HCT116 (cell line): ENCODE measurements at regions not wholly inside any gene's neighbourhood (a gene's known extent, or its start where the extent isn't known, plus 50 kb on each side); places are given as distances from the start of the nearest gene placed in this dataset.

Source experiments
- ATAC-seq: fragments of 200-7000 bp; cut with Tn5 transposase; 2 replicates; pipeline ENCODE4 v1.9.1; 2020; ENCODE audit warnings: mild to moderate bottlenecking, moderate library complexity
- BruUV-seq: library from RNA; stranded (reverse); fragments of 400-500 nt; replicated peaks from 2 replicates; lab custom pipeline; 2021; lab: Mats Ljungman, UMichigan
- CTCF ChIA-PET: fragments of 300-600 bp; sonication (Branson Sonifier 250); formaldehyde crosslinking; loops from one replicate; lab custom pipeline; 2021; ENCODE audit warnings: antibody characterized with exemption; lab: Charles Lee
- POLR2A ChIA-PET: fragments of 300-600, 350-600 bp; sonication (Branson Sonifier 250); formaldehyde crosslinking; loops from one replicate; lab custom pipeline; 2021; ENCODE audit warnings: antibody characterized with exemption; lab: Charles Lee
- RAD21 ChIA-PET, 2 experiments: fragments of 300-600 bp; sonication (Branson Sonifier 250); formaldehyde crosslinking; loops; one replicate each; lab custom pipeline; 2023; ENCODE audit warnings: low total read pairs in 2 of 2; ENCODE audit not compliant: uncharacterized antibody in 2 of 2, unreplicated experiment in 2 of 2, low non-redundant PET in 1 of 2; lab: Charles Lee
- DNase-seq: peaks from one replicate; pipeline ENCODE4 v3.0.0-alpha.2; 2010; ENCODE audit warnings: low read depth, low spot score
- H2AFZ ChIP-seq: fragments of 200-600 bp; shearing (Covaris generic), sonication (generic); 2 replicates; pipeline ENCODE4 v1.6.1; 2017; ENCODE audit warnings: low read depth, mixed run types, mixed read lengths, antibody characterized with exemption, low read length; ENCODE audit not compliant: poor library complexity, severe bottlenecking
- H3K27ac ChIP-seq: 2 replicates; pipeline ENCODE4 v1.5.1; 2012; ENCODE audit warnings: low read depth, low read length
- H3K27me3 ChIP-seq: fragments of 200-600 bp; sonication (generic); 2 replicates; pipeline ENCODE4 v1.6.1; 2016; ENCODE audit warnings: mixed run types, low read length, mixed read lengths; ENCODE audit not compliant: insufficient read depth
- H3K36me3 ChIP-seq, 2 experiments: fragments of 200-500 bp in 1 of 2; fragments of 200-600 bp in 1 of 2; sonication (Bioruptor generic) in 1 of 2; sonication (generic) in 1 of 2; 2 replicates each; pipeline versions ENCODE4 v1.5.1 to v1.6.1; 2014 to 2016; ENCODE audit warnings: low read length in 2 of 2, inconsistent platforms in 1 of 2, mixed read lengths in 1 of 2, mixed run types in 1 of 2; ENCODE audit not compliant: insufficient read depth in 2 of 2, control insufficient read depth in 1 of 2
- H3K4me1 ChIP-seq, 2 experiments: fragments of 200-600 bp in 1 of 2; sonication (generic) in 1 of 2; 2 replicates each; pipeline versions ENCODE4 v1.5.1 to v1.6.1; 2012 to 2017; ENCODE audit warnings: low read length in 2 of 2, inconsistent platforms in 1 of 2, mild to moderate bottlenecking in 1 of 2, mixed read lengths in 1 of 2, mixed run types in 1 of 2, moderate library complexity in 1 of 2; ENCODE audit not compliant: insufficient read depth in 2 of 2, control insufficient read depth in 1 of 2
- H3K4me2 ChIP-seq: fragments of 200-600 bp; sonication (generic); 2 replicates; pipeline ENCODE4 v1.6.1; 2017; ENCODE audit warnings: mixed run types, low read length, mixed read lengths
- H3K4me3 ChIP-seq, 2 experiments: fragments of 200-600 bp in 1 of 2; sonication (generic) in 1 of 2; replicated peaks in 1 of 2; 2 replicates each; pipeline ENCODE4 v1.5.1; 2011 to 2016; ENCODE audit warnings: low read length in 2 of 2, control low read depth in 1 of 2, low read depth in 1 of 2, mild to moderate bottlenecking in 1 of 2, mixed read lengths in 1 of 2, mixed run types in 1 of 2
- H3K79me2 ChIP-seq: fragments of 200-600 bp; sonication (generic); 2 replicates; pipeline ENCODE4 v1.6.1; 2017; ENCODE audit warnings: mild to moderate bottlenecking, mixed run types, low read length, moderate library complexity, mixed read lengths; ENCODE audit not compliant: insufficient read depth
- H3K9ac ChIP-seq: fragments of 200-600 bp; sonication (generic); 2 replicates; pipeline ENCODE4 v1.6.1; 2016; ENCODE audit warnings: low read length, mixed read lengths
- H3K9me2 ChIP-seq: fragments of 200-600 bp; sonication (generic), shearing (Covaris generic); 2 replicates; pipeline ENCODE4 v1.6.1; 2017; ENCODE audit warnings: mixed run types, mild to moderate bottlenecking, moderate library complexity; ENCODE audit not compliant: insufficient read depth
- H3K9me3 ChIP-seq, 2 experiments: fragments of 200-500 bp in 1 of 2; fragments of 200-600 bp in 1 of 2; sonication (Bioruptor generic) in 1 of 2; sonication (generic) in 1 of 2; 2 replicates each; pipeline ENCODE4 v1.6.1; 2014 to 2017; ENCODE audit warnings: low read length in 2 of 2, mixed read lengths in 2 of 2, inconsistent platforms in 1 of 2, low read depth in 1 of 2, mild to moderate bottlenecking in 1 of 2, mixed run types in 1 of 2, moderate library complexity in 1 of 2; ENCODE audit not compliant: control insufficient read depth in 1 of 2, insufficient read depth in 1 of 2
- H4K20me1 ChIP-seq: fragments of 200-600 bp; sonication (generic), shearing (Covaris generic); 2 replicates; pipeline ENCODE4 v1.6.1; 2017; ENCODE audit warnings: mixed run types, mild to moderate bottlenecking, moderate library complexity; ENCODE audit not compliant: insufficient read depth
- CBX3 ChIP-seq: IDR thresholded peaks from 2 replicates; pipeline ENCODE4 v1.6.1; 2012; ENCODE audit warnings: low read depth
- CEBPB ChIP-seq: IDR thresholded peaks from 2 replicates; pipeline ENCODE4 v1.6.1; 2012; ENCODE audit warnings: low read depth
- CTCF ChIP-seq, 3 experiments: fragments of 200-600 bp in 1 of 3; sonication (generic) in 1 of 3; IDR thresholded peaks in 2 of 3; conservative IDR thresholded peaks in 1 of 3; 2 replicates each; pipeline ENCODE4 v1.5.1; 2012 to 2017; ENCODE audit warnings: low read depth in 2 of 3, low read length in 2 of 3, antibody characterized with exemption in 1 of 3, borderline replicate concordance in 1 of 3, control low read depth in 1 of 3, mild to moderate bottlenecking in 1 of 3, mixed read lengths in 1 of 3, mixed run types in 1 of 3, moderate library complexity in 1 of 3; ENCODE audit not compliant: insufficient read depth in 1 of 3
- EGR1 ChIP-seq: IDR thresholded peaks from 2 replicates; pipeline ENCODE4 v1.6.1; 2012; ENCODE audit warnings: low read depth
- ELF1 ChIP-seq: IDR thresholded peaks from 2 replicates; pipeline ENCODE4 v1.6.1; 2012; ENCODE audit warnings: low read depth, borderline replicate concordance
- EZH2phosphoT487 ChIP-seq: fragments of 200-600 bp; IDR thresholded peaks from 2 replicates; pipeline ENCODE4 v1.6.1; 2018; ENCODE audit warnings: antibody characterized with exemption, borderline replicate concordance
- FOSL1 ChIP-seq: IDR thresholded peaks from 2 replicates; pipeline ENCODE4 v1.6.1; 2012; ENCODE audit warnings: low read depth
- JUND ChIP-seq: IDR thresholded peaks from 2 replicates; pipeline ENCODE4 v1.6.1; 2012
- POLR2A ChIP-seq: IDR thresholded peaks from 2 replicates; pipeline ENCODE4 v1.7.0; 2011; ENCODE audit warnings: borderline replicate concordance; ENCODE audit not compliant: insufficient read depth, insufficient read length; ENCODE audit errors: extremely low read depth
- POLR2AphosphoS5 ChIP-seq: IDR thresholded peaks from 2 replicates; pipeline ENCODE4 v1.6.1; 2011; ENCODE audit warnings: mild to moderate bottlenecking, low read depth, low read length, moderate library complexity
- RAD21 ChIP-seq: IDR thresholded peaks from 2 replicates; pipeline ENCODE4 v1.6.1; 2012; ENCODE audit warnings: low read depth, mild to moderate bottlenecking
- REST ChIP-seq: IDR thresholded peaks from 2 replicates; pipeline ENCODE4 v1.6.1; 2012; ENCODE audit warnings: low read depth
- SP1 ChIP-seq: IDR thresholded peaks from 2 replicates; pipeline ENCODE4 v1.6.1; 2012; ENCODE audit warnings: low read depth
- SRF ChIP-seq: IDR thresholded peaks from 2 replicates; pipeline ENCODE4 v1.6.1; 2012; ENCODE audit warnings: low read depth
- TCF7L2 ChIP-seq: IDR thresholded peaks from 2 replicates; pipeline ENCODE4 v1.7.0; 2011; ENCODE audit warnings: borderline replicate concordance, inconsistent platforms; ENCODE audit not compliant: insufficient read depth, insufficient read length; ENCODE audit errors: extremely low read depth
- YY1 ChIP-seq: IDR thresholded peaks from 2 replicates; pipeline ENCODE4 v1.6.1; 2011; ENCODE audit warnings: low read length, low read depth, moderate library complexity, mild to moderate bottlenecking; ENCODE audit not compliant: insufficient replicate concordance; ENCODE audit errors: extremely low read depth
- ZFX ChIP-seq: fragments of 450-650 bp; IDR thresholded peaks from 2 replicates; pipeline ENCODE4 v1.6.1; 2017
- intact Hi-C: fragments of 100-400 bp; cut with micrococcal nuclease; formaldehyde crosslinking; loops from 2 replicates; pipeline ENCODE4 v1.10.0; 2022
- TF ChIP-seq, protein P1 (sequence below): IDR thresholded peaks from 2 replicates; pipeline ENCODE4 v1.6.1; 2012
- TF ChIP-seq, protein P2 (sequence below): IDR thresholded peaks from 2 replicates; pipeline ENCODE4 v1.6.1; 2012
- TF ChIP-seq, protein P3 (sequence below): IDR thresholded peaks from 2 replicates; pipeline ENCODE4 v1.6.1; 2011; ENCODE audit warnings: mild to moderate bottlenecking, low read length, moderate library complexity; ENCODE audit not compliant: insufficient replicate concordance; ENCODE audit errors: extremely low read depth

GRCh38 chr5:93929131-93929530, 187.7 kb upstream of the POU5F2 start:
- Histone ChIP-seq H3K27me3 (no peaks in the 10 kb centered on the region), H3K9me2 (no peaks in the 10 kb centered on the region), H3K27ac (no peak overlapping the region), H4K20me1 (no peaks in the 10 kb centered on the region), H3K9ac (no peak overlapping the region), H3K36me3 (no peaks in the 10 kb centered on the region), H3K4me1 (no peaks in the 10 kb centered on the region), H3K4me2 (no peak overlapping the region), H3K79me2 (no peaks in the 10 kb centered on the region), H3K9me3 (no peaks in the 10 kb centered on the region), H2AFZ (no peak overlapping the region), H3K4me3 (no peak overlapping the region)
- TF ChIP-seq, protein P1, sequence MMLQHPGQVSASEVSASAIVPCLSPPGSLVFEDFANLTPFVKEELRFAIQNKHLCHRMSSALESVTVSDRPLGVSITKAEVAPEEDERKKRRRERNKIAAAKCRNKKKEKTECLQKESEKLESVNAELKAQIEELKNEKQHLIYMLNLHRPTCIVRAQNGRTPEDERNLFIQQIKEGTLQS, result no peak
- TF ChIP-seq, protein P2, sequence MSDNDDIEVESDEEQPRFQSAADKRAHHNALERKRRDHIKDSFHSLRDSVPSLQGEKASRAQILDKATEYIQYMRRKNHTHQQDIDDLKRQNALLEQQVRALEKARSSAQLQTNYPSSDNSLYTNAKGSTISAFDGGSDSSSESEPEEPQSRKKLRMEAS, result no peak
- no peak for TF ChIP-seq TCF7L2
- no peak for TF ChIP-seq POLR2AphosphoS5
- TF ChIP-seq YY1, result no peak
- no peak for TF ChIP-seq EZH2phosphoT487
- TF ChIP-seq CTCF (IDR thresholded peaks at IDR 0.05 in 2 of 3, conservative IDR thresholded peaks at IDR 0.05 in 1 of 3; ENCODE audit: borderline replicate concordance in 1 of 3, insufficient read depth in 1 of 3, low read depth in 2 of 3, low read length in 2 of 3), result no peak
- TF ChIP-seq RAD21, result no peak
- no peak for TF ChIP-seq CEBPB
- TF ChIP-seq ELF1, result no peak
- TF ChIP-seq SP1, result no peak
- TF ChIP-seq SRF, result no peak
- TF ChIP-seq, protein P3, sequence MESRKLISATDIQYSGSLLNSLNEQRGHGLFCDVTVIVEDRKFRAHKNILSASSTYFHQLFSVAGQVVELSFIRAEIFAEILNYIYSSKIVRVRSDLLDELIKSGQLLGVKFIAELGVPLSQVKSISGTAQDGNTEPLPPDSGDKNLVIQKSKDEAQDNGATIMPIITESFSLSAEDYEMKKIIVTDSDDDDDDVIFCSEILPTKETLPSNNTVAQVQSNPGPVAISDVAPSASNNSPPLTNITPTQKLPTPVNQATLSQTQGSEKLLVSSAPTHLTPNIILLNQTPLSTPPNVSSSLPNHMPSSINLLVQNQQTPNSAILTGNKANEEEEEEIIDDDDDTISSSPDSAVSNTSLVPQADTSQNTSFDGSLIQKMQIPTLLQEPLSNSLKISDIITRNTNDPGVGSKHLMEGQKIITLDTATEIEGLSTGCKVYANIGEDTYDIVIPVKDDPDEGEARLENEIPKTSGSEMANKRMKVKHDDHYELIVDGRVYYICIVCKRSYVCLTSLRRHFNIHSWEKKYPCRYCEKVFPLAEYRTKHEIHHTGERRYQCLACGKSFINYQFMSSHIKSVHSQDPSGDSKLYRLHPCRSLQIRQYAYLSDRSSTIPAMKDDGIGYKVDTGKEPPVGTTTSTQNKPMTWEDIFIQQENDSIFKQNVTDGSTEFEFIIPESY, result no peak
- no peak for TF ChIP-seq CBX3
- TF ChIP-seq EGR1, result no peak
- no peak for TF ChIP-seq POLR2A
- no peak for TF ChIP-seq JUND
- no peak for TF ChIP-seq REST
- TF ChIP-seq FOSL1, result no peak
- no peak for TF ChIP-seq ZFX
- DNase-seq (no peak), ATAC-seq (no peak)
- BruUV-seq, result no TSS peak
- intact Hi-C loops, result no loop called here
- POLR2A ChIA-PET, result no interaction called here
- CTCF ChIA-PET, result no interaction called here
- RAD21 ChIA-PET, result no interaction called here
